ENCODE measurements at regions not wholly inside any gene's neighbourhood (a gene's known extent, or its start where the extent isn't known, plus 50 kb on each side); places are given as distances from the start of the nearest gene placed in this dataset.

- no peaks in the 10 kb centered on the region for H3K36me3 ChIP-seq
- H3K4me1 ChIP-seq, result no peaks in the 10 kb centered on the region
- in situ Hi-C loops (cut with MboI; ENCODE audit: low sequenced_read_pairs in 4 of 4), result no loop called here
- no peaks in the 10 kb centered on the region for H3K27me3 ChIP-seq
- no peak overlapping the region for H3K4me3 ChIP-seq
- no peak for TF ChIP-seq CTCF (IDR thresholded peaks at IDR 0.05 in 4 of 5, conservative IDR thresholded peaks at IDR 0.05 in 1 of 5)
- TF ChIP-seq POLR2A (IDR thresholded peaks at IDR 0.05), result no peak
- H3K9me3 ChIP-seq, result no peaks in the 10 kb centered on the region
- DNase-seq (no peak), ATAC-seq (no peak)
- intact Hi-C loops (cut with DNase I; ENCODE audit: low total_unique reads), result no loop called here
- H3K27ac ChIP-seq, result no peak overlapping the region
These were observed 769.7 kb upstream of the RBFOX1 start for GRCh38 chr16:6562986-6563385.

DNA sequence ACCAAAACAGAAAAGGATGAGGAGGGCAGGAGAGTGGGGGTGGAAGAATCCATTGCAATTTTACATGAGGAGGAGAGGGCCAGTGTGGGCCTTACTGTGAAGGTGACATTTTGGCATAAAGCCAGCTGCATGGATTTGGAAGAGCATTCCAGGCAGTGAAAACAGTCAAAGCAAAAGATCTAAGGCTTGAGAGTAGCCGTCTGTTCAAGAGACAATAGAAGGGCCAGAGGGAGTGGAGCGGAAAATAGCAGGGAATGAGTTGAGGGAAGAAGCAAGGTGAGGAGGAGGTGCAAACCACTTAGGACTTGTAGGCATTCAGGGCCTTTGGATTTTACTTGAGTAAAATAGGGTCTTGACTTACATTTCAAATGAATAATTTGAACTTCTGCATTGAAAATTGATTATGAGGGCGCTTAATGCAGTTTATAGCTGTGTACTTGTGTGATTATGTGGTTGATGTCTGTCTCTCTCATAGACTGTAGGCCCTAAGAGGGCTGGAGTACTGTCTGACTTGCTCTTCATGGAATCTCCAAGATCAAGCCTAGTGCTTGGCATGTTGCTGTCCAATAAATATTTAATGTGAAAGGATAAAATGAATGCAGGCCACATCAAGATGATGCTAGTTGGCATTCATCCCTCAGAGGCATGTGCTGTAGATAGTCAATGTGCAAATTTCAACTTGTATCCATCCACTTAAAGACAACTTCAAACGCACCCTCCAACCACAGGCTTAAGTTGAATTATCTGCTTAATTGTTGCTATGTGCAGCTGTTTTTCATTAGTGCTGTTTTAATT lies 772.1 kb upstream of the RBFOX1 start:
- intact Hi-C loops (cut with DNase I; ENCODE audit: low total_unique reads) (no loop called here), in situ Hi-C loops (cut with MboI; ENCODE audit: low sequenced_read_pairs in 4 of 4) (no loop called here)
- ATAC-seq, result no peak
- no peaks in the 10 kb centered on the region for H3K36me3 ChIP-seq
- DNase-seq, result no peak
- H3K9me3 ChIP-seq, result no peaks in the 10 kb centered on the region
- no peak overlapping the region for H3K4me3 ChIP-seq
- TF ChIP-seq POLR2A (IDR thresholded peaks at IDR 0.05) (no peak), CTCF (IDR thresholded peaks at IDR 0.05 in 4 of 5, conservative IDR thresholded peaks at IDR 0.05 in 1 of 5) (no peak)
- no peaks in the 10 kb centered on the region for H3K4me1 ChIP-seq
- no peaks in the 10 kb centered on the region for H3K27me3 ChIP-seq
- H3K27ac ChIP-seq, result no peak overlapping the region

GRCh38 chr16:6558661-6559060 lies 774.0 kb upstream of the RBFOX1 start:
- TF ChIP-seq CTCF (IDR thresholded peaks at IDR 0.05 in 4 of 5, conservative IDR thresholded peaks at IDR 0.05 in 1 of 5) (no peak), POLR2A (IDR thresholded peaks at IDR 0.05) (no peak)
- intact Hi-C loops (cut with DNase I; ENCODE audit: low total_unique reads) (no loop called here), in situ Hi-C loops (cut with MboI; ENCODE audit: low sequenced_read_pairs in 4 of 4) (no loop called here)
- no peak for ATAC-seq
- no peaks in the 10 kb centered on the region for H3K4me1 ChIP-seq
- H3K9me3 ChIP-seq, result no peaks in the 10 kb centered on the region
- H3K4me3 ChIP-seq, result no peak overlapping the region
- H3K27me3 ChIP-seq, result no peaks in the 10 kb centered on the region
- no peak overlapping the region for H3K27ac ChIP-seq
- no peak for DNase-seq
- no peaks in the 10 kb centered on the region for H3K36me3 ChIP-seq

GRCh38 chr16:6558126-6558525 lies 774.5 kb upstream of the RBFOX1 start:
- Histone ChIP-seq H3K27ac (no peak overlapping the region), H3K27me3 (no peaks in the 10 kb centered on the region), H3K4me3 (no peak overlapping the region), H3K4me1 (no peaks in the 10 kb centered on the region), H3K9me3 (no peaks in the 10 kb centered on the region), H3K36me3 (no peaks in the 10 kb centered on the region)
- DNase-seq (no peak), ATAC-seq (no peak)
- in situ Hi-C loops (cut with MboI; ENCODE audit: low sequenced_read_pairs in 4 of 4), result no loop called here
- intact Hi-C loops (cut with DNase I; ENCODE audit: low total_unique reads), result no loop called here
- TF ChIP-seq CTCF (IDR thresholded peaks at IDR 0.05 in 4 of 5, conservative IDR thresholded peaks at IDR 0.05 in 1 of 5) (no peak), POLR2A (IDR thresholded peaks at IDR 0.05) (no peak)
